Coronary artery (tissue), 2 donors: ENCODE measurements at regions not wholly inside any gene's neighbourhood (a gene's known extent, or its start where the extent isn't known, plus 50 kb on each side); places are given as distances from the start of the nearest gene placed in this dataset.

ENCODE experiments used
- DNase-seq: peaks from one replicate; pipeline ENCODE4 v3.0.0-alpha.2; 2017; ENCODE audit warnings: low spot score
- H3K27ac ChIP-seq, 2 donors: fragments of 200-600 bp; sonication (generic); one replicate each; pipeline ENCODE4 v1.5.1; 2016 to 2019
- H3K4me3 ChIP-seq: fragments of 200-600 bp; sonication (generic); 2 replicates; pipeline ENCODE4 v1.5.1; 2016; ENCODE audit warnings: mild to moderate bottlenecking, moderate library complexity
- TF ChIP-seq, protein P1 (sequence below): fragments of 200-600 bp; sonication (generic); IDR thresholded peaks from one replicate; pipeline ENCODE4 v1.5.1; 2019; ENCODE audit warnings: antibody characterized with exemption

DNA sequence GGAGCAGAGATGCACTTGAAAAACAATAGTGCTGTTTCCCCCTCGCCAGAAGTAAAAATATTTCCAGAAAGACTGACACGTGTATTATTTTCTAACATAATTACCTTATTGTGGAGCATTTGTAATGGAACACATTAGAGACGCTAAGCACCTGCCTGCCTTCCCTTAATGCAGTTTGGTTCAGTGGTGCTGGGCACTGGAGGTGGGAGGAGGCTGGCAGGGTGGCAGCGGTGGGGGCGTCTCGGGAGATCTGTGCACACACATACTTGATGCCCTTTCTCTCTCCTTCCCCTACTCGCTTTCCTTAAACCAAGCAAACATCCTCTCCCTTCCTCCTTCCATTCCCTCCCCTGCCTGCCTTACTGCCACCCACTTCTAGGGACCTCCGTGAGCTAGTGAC is 156.6 kb upstream of the SDK2 start:
- no peak for DNase-seq
- TF ChIP-seq, protein P1, sequence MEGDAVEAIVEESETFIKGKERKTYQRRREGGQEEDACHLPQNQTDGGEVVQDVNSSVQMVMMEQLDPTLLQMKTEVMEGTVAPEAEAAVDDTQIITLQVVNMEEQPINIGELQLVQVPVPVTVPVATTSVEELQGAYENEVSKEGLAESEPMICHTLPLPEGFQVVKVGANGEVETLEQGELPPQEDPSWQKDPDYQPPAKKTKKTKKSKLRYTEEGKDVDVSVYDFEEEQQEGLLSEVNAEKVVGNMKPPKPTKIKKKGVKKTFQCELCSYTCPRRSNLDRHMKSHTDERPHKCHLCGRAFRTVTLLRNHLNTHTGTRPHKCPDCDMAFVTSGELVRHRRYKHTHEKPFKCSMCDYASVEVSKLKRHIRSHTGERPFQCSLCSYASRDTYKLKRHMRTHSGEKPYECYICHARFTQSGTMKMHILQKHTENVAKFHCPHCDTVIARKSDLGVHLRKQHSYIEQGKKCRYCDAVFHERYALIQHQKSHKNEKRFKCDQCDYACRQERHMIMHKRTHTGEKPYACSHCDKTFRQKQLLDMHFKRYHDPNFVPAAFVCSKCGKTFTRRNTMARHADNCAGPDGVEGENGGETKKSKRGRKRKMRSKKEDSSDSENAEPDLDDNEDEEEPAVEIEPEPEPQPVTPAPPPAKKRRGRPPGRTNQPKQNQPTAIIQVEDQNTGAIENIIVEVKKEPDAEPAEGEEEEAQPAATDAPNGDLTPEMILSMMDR: no peak
- no peak overlapping the region for H3K27ac ChIP-seq
- H3K4me3 ChIP-seq: no peak overlapping the region

DNA sequence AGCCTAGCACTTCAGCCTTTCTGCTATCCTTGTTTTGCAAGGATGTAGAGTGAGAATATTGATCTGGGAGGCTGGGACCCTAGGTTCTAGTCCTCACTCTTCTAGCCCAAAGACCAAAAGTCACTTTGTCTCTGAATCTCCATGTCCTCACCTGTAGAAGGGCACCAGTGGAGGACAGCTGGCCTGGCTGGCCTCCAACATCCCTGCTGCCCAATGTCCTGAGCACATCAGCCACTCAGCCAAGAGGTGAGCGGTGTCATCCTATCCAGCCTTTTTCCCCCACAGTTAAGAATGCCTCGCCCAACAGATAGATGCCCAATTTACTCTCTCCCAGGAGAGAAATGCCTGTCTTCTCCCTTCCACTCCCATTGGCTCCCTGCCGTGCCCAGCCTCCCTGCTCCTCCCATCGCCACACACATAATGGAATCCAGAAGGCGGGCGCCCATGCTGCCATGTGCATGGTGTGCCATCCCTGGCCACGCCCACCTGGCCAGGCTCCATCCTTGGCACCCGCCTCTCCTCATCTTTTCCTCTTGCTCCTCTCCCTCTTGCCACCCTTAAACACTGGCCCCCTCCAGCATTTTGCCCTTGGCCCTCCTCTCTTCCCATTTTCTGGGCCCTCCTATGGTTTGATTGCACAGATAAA is 157.3 kb upstream of the SDK2 start:
- DNase-seq: no peak
- H3K27ac ChIP-seq: no peak overlapping the region
- TF ChIP-seq, protein P1: no peak
- H3K4me3 ChIP-seq: no peak overlapping the region

DNA sequence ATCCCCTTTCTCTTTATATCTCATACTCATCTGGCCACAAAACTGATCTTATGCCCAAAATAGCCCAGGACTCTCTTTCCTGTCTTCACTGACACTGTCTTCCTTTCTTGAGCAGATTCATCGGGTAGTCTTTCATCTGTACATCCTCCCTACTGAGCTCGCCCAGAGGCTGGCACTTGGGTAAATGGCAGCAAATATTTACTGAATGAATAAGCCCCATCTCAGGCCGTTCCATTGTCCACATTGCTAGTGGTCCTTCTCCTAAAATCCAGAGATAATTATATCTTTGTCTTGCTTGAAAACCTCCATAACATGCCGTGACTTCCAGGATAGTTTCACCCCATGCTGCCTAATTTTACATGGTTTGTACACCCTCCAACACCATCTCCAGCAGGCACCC is 158.1 kb upstream of the SDK2 start:
- no peak overlapping the region for H3K27ac ChIP-seq
- DNase-seq: no peak
- no peak overlapping the region for H3K4me3 ChIP-seq
- TF ChIP-seq, protein P1: no peak

DNA sequence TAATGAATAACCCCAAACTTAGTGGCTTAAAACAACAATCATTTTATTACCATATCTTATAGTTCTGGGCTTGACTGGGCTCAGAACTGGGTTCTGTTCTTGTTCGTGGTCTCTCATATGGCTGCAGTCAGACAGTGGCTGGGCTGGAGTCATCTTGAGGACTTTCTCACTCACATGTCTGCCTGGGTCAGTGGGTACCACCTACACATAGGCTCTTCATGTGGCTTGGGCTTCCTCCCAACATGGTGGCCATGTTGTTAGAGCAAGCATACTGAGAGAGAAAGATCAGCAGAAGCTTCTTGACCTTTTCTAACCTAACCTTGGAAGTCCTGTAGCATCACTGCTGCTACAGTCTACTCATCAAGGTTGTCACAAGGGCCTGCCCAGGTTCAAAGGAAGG is 158.6 kb upstream of the SDK2 start:
- TF ChIP-seq, protein P1: no peak
- no peak overlapping the region for H3K27ac ChIP-seq
- no peak for DNase-seq
- H3K4me3 ChIP-seq: no peak overlapping the region

DNA sequence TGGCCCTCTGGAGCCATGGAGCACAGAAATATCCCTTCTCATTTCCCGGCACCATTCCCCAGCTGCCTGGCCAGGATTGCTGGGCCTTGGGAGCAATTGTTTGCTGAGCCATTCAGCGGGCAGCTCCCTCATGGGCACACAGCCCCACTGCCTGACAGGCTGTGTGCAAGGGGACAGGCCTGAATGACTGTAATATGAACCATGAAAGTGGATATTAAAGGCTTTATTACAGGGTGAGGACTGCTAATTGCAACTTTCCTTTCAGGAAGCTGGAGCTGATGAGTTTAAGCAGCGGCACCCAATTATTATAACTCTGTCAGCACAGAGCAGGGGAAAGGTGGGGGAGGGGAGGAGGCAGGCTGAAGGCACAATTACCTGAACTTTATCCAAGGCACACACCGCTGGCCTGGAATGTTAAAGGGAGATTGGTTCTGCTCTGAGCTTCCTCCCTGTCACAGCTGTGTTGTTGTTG is 159.8 kb upstream of the SDK2 start:
- DNase-seq: no peak
- TF ChIP-seq, protein P1: no peak
- Histone ChIP-seq H3K4me3 (no peak overlapping the region), H3K27ac (no peak overlapping the region)

DNA sequence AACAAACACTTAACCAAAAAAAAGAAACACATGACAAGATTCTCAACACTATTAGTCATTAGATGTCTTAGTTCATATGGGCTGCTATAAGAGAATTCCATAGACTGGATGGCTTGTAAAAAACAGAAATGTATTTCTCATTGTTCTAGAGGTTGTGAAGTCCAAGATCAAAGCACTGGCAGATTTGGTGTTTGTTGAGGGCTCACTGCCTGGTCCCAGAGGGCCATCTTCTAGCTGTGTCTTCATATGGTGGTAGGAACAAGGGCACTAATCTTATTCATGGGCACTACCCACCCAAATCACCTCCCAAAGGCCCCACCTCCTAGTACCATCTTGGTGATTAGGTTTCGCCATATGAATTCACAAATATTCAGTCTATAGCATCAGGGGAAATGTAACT is 162.5 kb upstream of the SDK2 start:
- H3K27ac ChIP-seq: no peak overlapping the region
- no peak for DNase-seq
- TF ChIP-seq, protein P1: no peak
- H3K4me3 ChIP-seq: no peak overlapping the region

DNA sequence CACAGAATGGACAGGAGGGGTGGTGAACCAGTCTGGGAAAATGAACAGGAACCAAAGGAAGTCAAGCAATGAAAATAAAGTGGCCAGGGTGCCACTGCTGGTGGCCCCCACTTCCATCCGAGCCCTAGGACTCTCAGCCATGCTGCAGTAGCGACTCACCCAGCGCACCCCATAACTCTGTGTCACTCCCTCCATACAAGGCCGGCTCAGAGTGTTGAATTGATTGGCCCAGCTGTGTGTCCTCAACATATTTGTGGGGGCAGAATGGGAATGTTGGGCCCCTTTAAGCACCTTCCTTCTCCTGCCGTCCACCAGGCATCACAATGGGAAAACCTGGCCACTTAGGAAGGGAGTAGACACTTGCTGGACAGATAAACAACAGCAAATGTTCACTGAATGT is 169.0 kb upstream of the SDK2 start:
- Histone ChIP-seq H3K4me3 (no peak overlapping the region), H3K27ac (no peak overlapping the region)
- TF ChIP-seq, protein P1: no peak
- no peak for DNase-seq
